ENCODE measurements at regions not wholly inside any gene's neighbourhood (a gene's known extent, or its start where the extent isn't known, plus 50 kb on each side); places are given as distances from the start of the nearest gene placed in this dataset.

GRCh38 chr2:18441583-18441982 lies 118.9 kb downstream of the RDH14 start (continued):
- no peak for TF ChIP-seq CBX5 (IDR thresholded peaks at IDR 0.05; ENCODE audit: low read depth, low read length)
- TF ChIP-seq CTBP2 (IDR thresholded peaks at IDR 0.05; ENCODE audit: borderline replicate concordance, insufficient read depth, insufficient read length, low read length) = no peak
